Gastroesophageal sphincter (tissue), 3 donors: ENCODE measurements at regions not wholly inside any gene's neighbourhood (a gene's known extent, or its start where the extent isn't known, plus 50 kb on each side); places are given as distances from the start of the nearest gene placed in this dataset.
"Not testable (repeated sequence)": the region's sequence is repeated elsewhere in the genome, so short reads cannot be mapped to it uniquely, and the experiment has no call there.

Experiments
- EP300 ChIP-seq: sonication (generic); formaldehyde crosslinking; IDR thresholded peaks from one replicate; pipeline ENCODE4 v1.6.1; 2017; ENCODE audit warnings: antibody characterized with exemption, mild to moderate bottlenecking
- POLR2AphosphoS5 ChIP-seq: sonication (generic); formaldehyde crosslinking; IDR thresholded peaks from one replicate; pipeline ENCODE4 v1.6.1; 2017; ENCODE audit warnings: antibody characterized with exemption
- TF ChIP-seq, protein P1 (sequence below), 4 experiments: fragments of 200-600 bp in 2 of 4; fragments of 450-650 bp in 2 of 4; sonication (generic) in 1 of 4; IDR thresholded peaks; one replicate each; pipeline ENCODE4 v1.5.1; 2017 to 2019; ENCODE audit warnings: antibody characterized with exemption in 4 of 4, mild to moderate bottlenecking in 2 of 4, moderate library complexity in 2 of 4

DNA sequence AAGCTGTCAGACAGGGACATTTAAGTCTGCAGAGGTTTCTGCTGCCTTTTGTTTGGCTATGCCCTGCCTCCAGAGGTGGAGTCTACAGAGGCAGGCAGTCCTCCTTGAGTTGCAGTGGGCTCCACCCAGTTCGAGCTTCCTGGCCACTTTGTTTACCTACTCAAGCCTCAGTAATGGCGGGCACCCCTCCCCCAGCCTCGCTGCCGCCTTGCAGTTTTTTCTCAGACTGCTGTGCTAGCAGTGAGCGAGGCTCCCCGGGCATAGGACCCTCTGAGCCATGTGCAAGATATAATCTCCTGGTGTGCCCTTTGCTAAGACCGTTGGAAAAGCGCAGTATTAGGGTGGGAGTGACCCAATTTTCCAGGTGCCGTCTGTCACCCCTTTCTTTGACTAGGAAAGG, 2223.8 kb upstream of the RAG2 start:
- TF ChIP-seq, protein P1, sequence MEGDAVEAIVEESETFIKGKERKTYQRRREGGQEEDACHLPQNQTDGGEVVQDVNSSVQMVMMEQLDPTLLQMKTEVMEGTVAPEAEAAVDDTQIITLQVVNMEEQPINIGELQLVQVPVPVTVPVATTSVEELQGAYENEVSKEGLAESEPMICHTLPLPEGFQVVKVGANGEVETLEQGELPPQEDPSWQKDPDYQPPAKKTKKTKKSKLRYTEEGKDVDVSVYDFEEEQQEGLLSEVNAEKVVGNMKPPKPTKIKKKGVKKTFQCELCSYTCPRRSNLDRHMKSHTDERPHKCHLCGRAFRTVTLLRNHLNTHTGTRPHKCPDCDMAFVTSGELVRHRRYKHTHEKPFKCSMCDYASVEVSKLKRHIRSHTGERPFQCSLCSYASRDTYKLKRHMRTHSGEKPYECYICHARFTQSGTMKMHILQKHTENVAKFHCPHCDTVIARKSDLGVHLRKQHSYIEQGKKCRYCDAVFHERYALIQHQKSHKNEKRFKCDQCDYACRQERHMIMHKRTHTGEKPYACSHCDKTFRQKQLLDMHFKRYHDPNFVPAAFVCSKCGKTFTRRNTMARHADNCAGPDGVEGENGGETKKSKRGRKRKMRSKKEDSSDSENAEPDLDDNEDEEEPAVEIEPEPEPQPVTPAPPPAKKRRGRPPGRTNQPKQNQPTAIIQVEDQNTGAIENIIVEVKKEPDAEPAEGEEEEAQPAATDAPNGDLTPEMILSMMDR (IDR thresholded peaks at IDR 0.05): not testable (repeated sequence)
- TF ChIP-seq EP300, POLR2AphosphoS5: not testable (repeated sequence)
